ENCODE measurements at regions not wholly inside any gene's neighbourhood (a gene's known extent, or its start where the extent isn't known, plus 50 kb on each side); places are given as distances from the start of the nearest gene placed in this dataset.

DNA sequence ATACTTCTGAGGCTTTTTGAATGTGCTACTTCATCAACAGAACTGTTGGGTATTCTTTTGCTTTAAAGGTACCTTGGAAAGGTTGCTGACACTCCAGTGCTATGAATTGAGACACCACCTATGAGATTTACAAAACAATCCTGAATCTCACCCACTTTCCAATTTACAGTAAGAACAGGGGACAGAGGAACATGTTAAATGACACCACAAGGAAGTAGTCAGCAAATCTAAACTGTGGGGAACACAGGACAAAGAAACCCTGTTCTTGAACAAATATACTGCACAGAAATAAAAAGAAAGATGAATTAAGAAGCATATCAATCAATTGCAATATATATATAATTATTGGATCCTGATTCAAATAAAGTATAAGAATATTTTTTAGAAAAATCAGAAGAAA lies 216.7 kb upstream of the ARID1B start:
- DNase-seq = no peak

DNA sequence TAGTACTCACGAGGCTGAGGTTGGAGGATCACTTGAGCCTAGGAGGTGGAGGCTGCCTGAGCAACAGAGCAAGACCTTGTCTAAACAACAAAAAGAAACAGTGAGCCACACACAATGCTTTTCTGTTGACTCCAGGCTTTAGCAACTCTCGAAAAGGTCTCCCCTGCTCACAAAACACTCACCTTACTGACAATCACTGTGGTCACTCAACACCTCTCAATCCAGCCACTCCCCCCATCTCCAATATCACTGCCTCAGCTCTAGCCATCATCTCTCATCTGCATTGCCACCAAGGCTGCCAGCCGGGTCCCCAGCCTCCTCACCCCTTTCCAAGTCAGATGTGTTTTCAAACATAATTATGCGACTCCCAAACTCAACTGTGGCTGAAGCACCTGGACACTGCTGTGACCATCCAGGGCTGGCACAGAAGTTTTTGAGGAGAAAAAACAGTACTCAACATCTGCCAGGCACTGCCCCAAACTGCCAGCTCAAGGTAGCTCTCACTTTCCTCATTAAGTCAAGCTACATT lies 218.0 kb upstream of the ARID1B start:
- DNase-seq = no peak

DNA sequence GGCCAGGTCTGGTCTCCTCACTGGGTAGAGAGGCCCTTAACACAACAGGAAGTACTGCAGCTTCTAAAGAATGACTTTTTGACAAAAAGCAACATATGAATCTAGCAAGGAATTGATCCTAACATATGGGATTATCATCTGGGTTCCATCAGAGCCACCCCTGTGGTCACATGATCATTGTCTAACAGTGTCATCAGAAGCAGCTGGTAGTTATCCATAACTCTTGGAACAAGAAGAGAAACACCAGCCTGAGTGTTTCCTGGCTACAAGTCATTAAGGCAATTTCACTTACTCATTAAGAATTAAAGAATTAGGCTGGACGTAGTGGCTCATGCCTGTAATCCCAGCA lies 219.3 kb upstream of the ARID1B start:
- no peak for DNase-seq

DNA sequence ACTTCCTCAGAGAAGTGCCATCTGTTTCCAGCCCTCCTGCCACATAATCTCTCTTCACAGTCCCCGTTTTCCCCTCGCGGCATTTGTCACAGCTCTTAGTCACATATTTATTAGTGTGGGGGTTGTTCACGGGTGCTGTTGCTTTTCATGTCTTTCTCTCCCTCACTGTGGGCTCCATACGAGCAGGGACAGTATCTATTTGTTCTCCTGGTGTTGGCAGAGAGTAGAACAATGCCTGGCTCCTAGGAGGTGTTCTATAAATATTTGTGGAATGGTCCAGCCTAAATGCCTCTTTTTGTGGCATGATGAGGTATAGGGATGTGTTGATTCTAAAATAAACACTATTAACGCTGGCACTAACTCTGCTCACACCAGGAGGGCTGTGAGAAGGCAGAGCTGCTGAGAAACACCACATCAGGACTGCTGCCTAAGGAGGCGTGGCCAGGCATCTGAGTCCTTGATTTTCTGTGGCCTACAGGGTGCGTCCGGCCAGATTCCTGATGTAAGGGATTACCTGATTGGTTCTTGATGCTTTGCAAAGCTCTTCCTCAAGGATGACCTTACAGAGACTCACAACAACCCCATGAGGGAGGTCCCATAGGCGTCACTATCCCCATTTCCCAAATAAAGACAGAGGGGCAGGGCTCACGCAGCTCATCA lies 219.8 kb upstream of the ARID1B start:
- DNase-seq = no peak

DNA sequence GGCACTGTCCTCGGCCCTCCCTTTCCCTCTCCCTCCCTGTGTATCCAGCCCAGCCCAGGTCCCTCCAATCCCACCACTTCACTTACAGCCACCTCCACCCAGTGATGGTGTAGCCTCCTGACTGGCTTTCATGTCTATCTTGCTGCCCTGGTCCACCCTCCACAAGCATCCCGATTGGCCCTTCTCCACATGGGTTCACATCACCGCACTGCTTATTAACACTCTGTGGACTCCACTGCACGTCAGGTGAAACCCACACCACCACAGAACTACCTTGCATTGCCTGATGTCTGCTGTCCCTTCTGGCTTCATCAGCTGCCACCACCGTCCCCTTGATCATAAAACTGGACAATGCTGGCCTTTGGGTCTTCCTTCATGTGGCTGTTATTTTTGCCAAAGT lies 220.4 kb upstream of the ARID1B start:
- DNase-seq = no peak

DNA sequence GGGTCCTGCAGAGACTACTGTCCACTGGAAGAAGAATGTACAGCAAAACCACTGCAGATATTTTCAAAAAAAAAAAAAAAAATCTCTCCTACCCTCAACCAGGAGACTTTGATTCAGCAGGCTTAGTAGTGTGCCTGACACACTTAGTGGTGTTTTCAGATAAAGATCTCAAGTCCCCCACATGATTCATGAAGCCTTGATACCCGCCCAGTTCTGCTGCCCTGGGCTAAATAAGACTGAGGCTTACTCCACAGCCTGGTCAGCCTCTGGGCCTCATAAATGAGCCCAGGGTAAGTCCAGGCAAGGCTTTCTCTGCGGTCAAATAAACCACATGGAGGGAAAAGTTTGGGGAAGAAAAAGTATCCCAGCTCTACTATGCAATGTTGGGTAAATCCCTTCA lies 222.1 kb upstream of the ARID1B start:
- DNase-seq = no peak

DNA sequence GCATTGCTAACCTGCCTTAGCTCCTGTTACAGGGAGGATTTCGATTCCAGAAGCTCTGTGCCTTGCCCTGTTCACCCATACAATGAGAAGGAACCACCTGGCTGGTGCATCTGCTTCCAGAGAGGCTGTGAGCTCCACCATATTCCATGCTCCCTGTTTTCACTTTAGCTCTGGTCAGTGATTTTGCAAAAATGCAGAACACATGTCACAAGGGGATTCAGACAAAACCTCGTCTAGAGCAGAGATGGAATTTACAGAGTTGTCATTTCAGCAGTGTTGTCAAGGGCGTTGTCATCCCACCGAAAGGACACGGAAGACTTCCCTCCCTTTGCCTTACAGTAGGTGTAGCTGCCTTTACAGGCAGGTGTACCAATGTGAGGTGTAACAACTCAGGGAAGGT lies 223.0 kb upstream of the ARID1B start:
- no peak for DNase-seq

DNA sequence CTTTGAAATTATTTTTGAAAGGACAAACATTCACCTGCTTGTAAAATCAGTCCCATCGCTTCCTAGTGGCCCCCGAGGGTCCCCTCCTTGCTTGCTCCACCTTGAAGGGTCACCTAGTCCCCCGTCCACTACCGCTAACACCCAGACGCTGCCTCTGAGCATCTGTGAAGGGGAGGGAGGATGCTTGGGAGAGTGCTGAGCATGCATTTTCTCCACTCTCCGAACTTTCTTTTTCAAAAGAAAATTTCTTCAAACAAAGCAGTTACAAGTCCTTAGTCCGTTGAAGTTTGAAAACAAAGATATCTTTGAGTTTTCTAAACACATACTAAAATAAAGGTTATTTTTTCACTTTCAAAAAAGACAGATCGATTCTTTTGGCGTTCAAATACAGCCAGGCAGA lies 224.3 kb upstream of the ARID1B start:
- no peak for DNase-seq

DNA sequence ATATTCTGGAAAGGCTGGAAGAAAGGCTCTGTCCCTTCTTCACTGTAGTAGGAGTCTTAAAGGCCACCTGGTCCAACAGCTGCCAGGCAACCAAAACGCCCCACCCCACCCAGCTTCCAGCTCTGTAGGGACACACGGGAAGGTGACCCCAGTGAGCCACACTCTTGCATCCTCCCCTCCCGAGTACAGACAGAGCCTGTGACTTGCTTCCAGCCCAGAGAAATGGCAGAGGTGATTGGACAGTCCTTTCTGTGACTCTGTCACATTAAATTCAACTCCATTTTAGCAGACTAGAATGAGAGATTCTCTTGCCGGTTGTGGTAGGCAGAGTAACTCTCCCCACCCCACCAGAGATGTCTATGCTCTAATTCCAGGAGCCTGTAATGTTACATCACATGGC lies 226.2 kb upstream of the ARID1B start:
- DNase-seq = no peak

DNA sequence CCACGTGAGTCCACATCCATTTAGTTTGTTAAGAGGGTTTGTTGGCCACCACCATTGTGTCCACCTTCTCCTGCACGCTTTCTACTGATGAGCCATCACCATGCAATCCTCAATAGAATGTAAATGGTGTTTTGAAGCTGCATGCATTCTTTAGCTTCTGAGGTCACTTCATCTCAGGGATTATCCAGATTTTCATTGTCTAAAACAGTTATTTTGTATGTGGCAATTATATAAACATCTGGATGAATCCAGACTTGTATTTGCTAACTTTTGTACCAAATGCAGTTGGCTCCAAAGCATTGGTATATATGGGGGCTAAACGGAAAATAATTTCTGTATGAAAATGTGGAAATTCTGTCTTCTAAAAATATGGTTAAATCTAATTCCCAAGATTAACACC lies 231.2 kb upstream of the ARID1B start:
- no peak for DNase-seq

DNA sequence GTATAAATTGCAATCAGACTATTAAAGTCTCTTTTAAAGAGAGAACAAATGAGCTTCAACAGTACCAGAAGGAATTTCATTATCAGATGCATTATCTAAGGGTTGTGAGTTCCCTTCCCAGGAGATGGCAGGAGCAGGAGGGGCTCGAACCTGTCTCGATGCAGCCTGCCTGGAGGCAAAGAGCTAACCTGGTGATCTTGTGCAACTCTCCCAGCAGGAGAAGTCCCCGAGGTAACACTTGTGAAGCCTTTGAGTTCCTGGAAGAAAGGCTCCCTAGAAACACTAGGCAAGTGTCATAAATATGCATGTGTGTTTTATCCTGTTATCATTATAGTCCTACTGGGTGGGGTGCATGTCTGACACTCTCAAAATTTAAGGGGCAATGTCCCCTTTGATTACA lies 232.2 kb upstream of the ARID1B start:
- no peak for DNase-seq

DNA sequence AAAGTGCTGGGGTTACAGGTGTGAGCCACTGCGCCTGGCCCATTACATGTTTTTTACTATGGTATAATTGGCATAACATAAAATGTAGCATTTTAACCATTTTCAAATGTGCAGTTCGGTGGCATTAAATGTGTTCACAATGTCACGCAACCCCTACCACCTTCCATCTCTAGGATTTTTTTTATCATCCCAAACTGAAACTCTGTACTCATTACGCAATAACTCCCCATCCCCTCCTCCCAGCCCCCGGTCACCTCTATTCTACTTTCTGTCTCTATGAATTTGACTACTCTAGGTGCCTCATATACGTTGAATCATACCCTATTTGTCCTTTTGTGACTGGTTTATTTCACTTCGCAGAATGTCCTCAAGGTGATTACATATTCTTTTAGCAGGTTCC lies 233.1 kb upstream of the ARID1B start:
- no peak for DNase-seq

DNA sequence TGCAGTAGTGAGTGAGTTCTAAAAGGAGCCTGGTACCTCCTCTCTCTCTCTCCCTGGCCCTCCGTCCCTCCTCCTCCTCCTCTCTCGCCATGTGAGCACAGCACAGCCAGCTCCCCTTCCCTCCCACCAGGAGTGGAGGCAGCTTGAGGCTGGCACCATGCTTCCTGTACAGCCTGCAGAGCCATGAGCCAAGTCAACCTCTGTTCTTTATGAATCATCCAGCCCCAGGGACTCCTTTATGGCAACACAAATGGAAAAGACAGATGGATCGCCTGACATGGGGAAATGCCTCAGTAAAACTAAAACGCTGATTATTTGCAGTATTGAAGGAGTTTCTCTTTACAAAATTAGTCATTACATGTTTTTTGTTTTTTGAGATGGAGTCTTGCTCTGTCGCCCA lies 233.7 kb upstream of the ARID1B start:
- DNase-seq = no peak

DNA sequence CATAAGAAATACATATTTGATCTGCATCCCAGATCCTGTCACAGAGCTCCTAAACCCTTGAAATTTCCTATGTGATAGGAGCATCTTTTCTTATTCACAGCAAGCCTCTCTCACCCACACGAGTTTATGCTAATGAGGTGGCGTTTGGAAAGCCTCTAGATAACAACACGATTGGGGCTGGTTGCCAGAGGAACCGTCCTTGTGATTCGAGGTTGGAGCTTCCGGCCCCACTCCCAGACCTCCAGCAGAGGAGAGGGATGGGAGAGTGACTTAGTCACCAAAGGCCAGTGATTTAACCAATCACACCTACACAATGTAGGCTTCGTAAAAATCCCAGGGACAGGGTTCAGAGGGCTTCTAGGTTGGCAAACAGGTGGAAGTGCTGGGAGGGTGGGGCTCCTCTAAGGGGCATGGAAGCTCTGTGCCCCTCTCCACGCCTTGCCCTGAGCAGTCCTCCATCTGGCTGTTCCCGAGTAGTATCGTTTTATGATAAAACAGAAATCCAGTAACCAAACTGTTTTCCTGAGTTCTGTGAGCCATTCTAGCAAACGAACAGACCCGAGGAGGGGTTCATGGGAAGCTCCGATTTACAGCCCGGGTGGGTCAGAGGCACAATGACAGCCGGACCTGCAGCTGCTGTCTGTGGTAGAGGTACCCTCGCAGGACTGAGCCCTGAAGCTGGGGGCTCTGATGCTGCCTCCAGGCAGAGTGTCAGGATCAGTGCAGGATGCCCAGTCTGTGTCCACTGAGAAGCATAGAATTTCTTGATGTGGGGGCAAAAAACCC lies 238.1 kb upstream of the ARID1B start:
- no peak for DNase-seq

DNA sequence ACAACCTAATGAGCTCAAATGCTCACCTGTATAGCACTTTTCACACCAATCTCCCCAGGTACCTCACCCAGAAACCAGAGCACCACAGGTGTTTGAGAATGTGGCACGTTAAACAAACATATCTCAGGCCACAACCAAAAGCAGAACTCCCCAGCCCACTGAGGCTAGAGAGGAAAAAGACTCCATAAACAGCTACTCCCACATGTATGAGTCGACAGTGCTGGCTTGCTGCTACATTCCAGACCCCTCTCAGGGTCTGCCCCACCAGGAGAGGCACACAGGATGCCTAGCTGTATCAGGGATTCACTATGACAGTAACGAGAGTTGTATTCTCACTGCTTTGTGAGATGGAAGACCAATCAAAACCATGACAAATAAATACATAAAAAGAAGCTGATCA lies 242.6 kb upstream of the ARID1B start:
- DNase-seq = no peak

DNA sequence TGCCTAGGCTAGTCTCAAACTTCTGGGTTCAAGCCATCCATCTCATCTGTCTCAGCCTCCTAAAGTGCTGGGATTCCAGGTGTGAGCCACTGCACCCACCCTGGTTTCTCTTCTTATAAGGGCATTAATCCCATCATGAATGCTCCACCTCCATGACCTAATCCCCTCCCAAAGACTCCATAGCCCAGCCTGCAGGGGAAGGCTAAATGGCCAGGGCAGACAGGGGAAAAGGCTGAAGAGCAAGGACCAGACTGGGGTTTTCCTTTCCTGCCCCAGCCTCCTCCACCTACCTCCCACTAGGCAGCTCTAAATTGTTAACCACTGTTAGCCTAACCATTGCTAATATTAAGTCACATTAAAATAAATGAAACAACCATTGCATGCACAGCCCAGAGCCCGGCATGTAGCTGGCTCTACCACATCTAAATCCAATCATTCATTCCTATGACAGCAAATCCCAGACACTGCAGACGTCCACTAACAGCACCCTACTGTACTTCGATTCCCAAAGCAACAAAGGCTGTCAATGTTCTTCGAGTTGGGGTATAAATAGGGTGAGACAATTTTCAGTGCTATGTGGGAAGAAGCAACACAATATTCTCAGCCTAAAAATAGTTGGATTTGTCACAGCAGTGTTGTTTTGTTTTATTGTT lies 243.2 kb upstream of the ARID1B start:
- DNase-seq = no peak

DNA sequence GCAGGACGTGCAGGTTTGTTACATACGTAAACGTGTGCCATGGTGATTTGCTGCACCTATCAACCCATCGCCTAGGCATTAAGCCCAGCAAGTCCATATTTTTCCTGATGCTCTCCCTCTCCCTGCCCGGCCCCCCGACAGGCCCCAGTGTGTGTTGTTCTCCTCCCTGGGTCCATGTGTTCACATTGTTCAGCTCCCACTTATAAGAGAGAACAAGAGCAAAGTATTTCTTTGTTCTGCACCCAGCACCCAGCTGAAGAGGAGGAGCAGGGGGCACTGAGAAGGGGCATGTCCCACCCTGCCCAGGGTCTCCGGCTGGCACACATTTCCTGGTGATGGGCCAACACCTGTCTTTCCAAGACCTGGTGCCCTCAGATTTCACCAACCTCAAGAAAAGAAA lies 251.1 kb upstream of the ARID1B start:
- no peak for DNase-seq

DNA sequence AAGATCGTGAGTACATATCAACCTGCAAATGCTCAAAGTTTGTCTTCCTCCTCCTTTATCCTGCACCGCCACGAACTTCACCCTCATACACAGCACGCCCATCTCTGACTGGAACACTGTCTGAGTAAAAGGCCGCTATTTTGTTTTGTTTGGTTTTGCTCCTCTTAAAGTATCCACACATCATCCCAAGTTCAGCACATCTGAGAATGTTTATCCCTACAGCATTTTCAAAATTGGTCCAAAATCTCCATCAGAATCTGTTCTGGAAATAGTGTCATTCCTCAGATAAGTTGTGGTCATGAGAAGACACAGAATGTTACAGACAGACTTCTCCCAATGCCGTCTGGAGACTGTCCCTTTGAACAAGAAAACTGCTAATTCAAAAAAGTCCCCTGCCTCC lies 251.6 kb upstream of the ARID1B start:
- DNase-seq = no peak

DNA sequence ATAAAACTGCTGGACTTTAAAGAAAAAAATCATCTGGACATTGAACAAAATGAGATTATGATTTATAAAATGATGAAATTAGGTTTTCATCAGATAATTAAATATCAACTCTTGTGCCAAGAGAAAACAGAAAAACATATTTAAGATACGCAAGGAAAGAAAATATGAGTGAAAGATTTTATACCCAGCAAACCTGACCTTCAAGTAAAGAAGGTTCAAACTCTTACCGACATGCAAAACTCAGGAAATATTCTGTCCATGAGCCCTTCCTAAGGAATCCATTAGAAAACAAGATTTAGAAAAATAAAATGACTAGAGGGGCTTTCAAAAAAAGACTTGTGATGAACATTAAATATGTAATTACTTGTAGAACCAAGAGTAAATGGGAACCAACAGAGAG lies 257.2 kb upstream of the ARID1B start:
- DNase-seq = no peak

DNA sequence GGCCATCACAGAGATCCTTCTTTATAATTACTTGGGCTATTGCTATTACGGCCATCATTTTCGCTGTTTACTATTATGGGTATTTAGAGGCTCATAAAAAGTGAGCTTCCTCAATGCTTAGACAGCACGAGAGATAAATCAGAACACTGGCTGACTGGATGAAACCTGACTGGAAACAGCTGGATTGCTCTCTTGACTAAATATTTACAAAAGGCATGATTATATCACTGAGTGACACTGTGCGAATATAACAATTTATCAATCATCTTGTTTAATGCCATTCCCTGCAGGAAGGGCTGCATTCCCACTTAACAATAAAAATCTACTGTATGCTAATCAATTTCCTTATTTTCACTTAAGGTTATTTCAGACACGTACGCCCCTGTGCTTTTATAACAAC lies 260.1 kb upstream of the ARID1B start:
- no peak for DNase-seq

DNA sequence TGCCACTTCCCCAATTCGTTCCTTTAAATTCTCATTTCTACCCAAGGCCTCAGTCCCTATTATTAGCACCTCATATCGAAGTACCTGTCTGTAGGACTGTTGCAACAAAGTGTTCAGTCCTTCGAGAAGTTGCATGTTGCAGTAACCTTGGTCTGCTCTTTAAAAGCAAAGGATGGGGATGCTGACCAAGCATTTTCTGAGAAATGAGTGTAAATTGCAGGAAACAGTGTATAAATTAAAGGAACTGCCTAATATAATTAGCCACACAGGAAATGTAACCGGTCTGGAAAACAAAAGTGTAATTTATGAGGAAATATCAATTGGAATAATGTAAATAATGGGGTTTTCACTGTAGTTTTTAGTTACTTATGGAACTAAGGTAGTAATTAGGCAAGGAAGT lies 261.9 kb upstream of the ARID1B start:
- DNase-seq = no peak

DNA sequence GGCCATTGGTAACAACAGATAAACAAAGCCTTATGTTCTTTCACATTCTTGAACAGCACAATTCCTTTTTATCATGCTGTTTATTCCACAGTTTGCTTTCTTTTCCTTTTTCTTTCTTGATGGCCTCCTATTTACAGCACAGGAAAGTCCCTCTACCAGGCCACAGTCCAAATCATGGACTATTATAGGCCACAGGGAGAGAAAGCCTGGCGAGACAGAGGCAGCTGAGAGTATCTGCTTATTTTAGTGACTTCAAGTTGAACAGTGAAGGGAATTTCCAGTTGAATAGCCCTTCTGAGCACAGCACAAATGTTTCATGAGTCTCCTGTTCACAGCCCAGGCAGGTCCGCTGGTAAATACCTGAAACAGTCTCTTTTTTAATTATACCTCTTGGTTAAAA lies 263.7 kb upstream of the ARID1B start:
- DNase-seq = no peak

DNA sequence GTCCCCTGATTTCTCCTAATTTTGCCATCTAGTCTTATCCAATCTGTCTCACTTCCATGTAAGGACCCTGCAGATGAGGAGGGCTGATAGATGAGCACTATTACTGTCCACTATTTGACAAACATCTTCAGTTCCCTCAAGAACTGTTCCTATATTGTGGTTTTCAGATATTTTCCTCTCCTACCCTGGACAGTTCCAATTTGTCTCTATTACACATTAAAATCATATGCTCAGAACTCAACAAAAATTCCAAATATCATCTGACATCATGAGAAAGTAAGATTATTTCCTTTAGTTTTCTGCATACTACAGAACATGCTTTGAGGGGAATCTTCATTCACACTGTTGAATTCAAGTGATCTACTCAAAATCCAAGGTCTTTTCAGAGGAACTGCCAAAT lies 265.6 kb upstream of the ARID1B start:
- no peak for DNase-seq

DNA sequence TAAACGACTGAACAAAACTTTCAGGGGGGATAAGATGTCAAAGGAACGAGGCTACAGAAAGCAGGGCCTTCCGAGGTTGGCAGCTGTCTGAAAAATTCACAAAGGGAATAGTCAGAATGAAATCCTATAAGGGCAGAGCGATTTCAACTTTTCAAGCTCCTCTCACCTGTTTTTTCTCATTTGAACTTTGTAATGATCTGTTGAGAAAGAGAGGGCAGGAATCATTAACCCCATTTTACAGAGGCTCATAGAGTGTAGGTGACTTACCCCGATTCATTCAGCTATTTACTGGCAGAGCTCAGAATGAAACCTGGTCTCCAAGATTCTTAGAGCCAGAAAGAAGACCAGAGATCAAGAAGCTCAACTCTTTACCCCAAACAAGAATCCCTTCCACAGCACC lies 266.1 kb upstream of the ARID1B start:
- no peak for DNase-seq
